Mesenchymal stem cell (in vitro differentiated cells and primary cell): ENCODE measurements at regions not wholly inside any gene's neighbourhood (a gene's known extent, or its start where the extent isn't known, plus 50 kb on each side); places are given as distances from the start of the nearest gene placed in this dataset.
A peak's percentile ranks its signal among the peaks of the same experiment; 100 is the strongest.

ENCODE experiments used
- DNase-seq: peaks from one replicate; pipeline ENCODE4 v3.0.0-alpha.2; 2013
- H2AFZ ChIP-seq: one replicate; pipeline ENCODE4 v1.6.1; 2013; ENCODE audit warnings: low read depth, mild to moderate bottlenecking, control low read depth, inconsistent platforms, low read length, moderate library complexity
- H2AK5ac ChIP-seq: 2 replicates; pipeline ENCODE4 v1.6.1; 2013; ENCODE audit warnings: low read length, moderate library complexity, mild to moderate bottlenecking, inconsistent platforms; ENCODE audit not compliant: severe bottlenecking
- H2BK120ac ChIP-seq: one replicate; pipeline ENCODE4 v1.6.1; 2013; ENCODE audit warnings: low read depth, mild to moderate bottlenecking, inconsistent platforms, low read length, moderate library complexity
- H2BK12ac ChIP-seq, 2 experiments: one replicate each; pipeline ENCODE4 v1.6.1; 2013; ENCODE audit warnings: inconsistent platforms in 2 of 2, low read length in 2 of 2, mild to moderate bottlenecking in 2 of 2, moderate library complexity in 2 of 2, control low read depth in 1 of 2
- H2BK15ac ChIP-seq: one replicate; pipeline ENCODE4 v1.6.1; 2013; ENCODE audit warnings: mild to moderate bottlenecking, low read depth, inconsistent platforms; ENCODE audit not compliant: poor library complexity, severe bottlenecking
- H2BK5ac ChIP-seq: 2 replicates; pipeline ENCODE4 v1.6.1; 2013; ENCODE audit warnings: low read depth, mild to moderate bottlenecking, low read length, control low read depth, inconsistent platforms; ENCODE audit not compliant: poor library complexity, severe bottlenecking
- H3K14ac ChIP-seq, 2 experiments: one replicate each; pipeline ENCODE4 v1.6.1; 2013; ENCODE audit warnings: inconsistent platforms in 2 of 2, low read length in 2 of 2, control low read depth in 1 of 2, mild to moderate bottlenecking in 1 of 2, moderate library complexity in 1 of 2
- H3K18ac ChIP-seq, 2 experiments: one replicate each; pipeline ENCODE4 v1.6.1; 2013; ENCODE audit warnings: inconsistent platforms in 2 of 2, low read length in 2 of 2, control low read depth in 1 of 2, low read depth in 1 of 2, mild to moderate bottlenecking in 1 of 2
- H3K23ac ChIP-seq, 2 experiments: one replicate each; pipeline ENCODE4 v1.6.1; 2013; ENCODE audit warnings: inconsistent platforms in 2 of 2, low read length in 2 of 2, mild to moderate bottlenecking in 2 of 2, moderate library complexity in 2 of 2, control low read depth in 1 of 2
- H3K27ac ChIP-seq: 2 replicates; pipeline ENCODE4 v1.5.1; 2013; ENCODE audit warnings: mild to moderate bottlenecking, moderate library complexity, low read length, control low read depth, inconsistent platforms; ENCODE audit not compliant: poor library complexity, severe bottlenecking
- H3K27me3 ChIP-seq, 2 experiments: 2 replicates each; pipeline versions ENCODE4 v1.6.1 to v1.7.0; 2013; ENCODE audit warnings: low read length in 2 of 2, mild to moderate bottlenecking in 2 of 2, moderate library complexity in 2 of 2, control low read depth in 1 of 2, inconsistent platforms in 1 of 2; ENCODE audit not compliant: control insufficient read depth in 1 of 2, insufficient read depth in 1 of 2
- H3K36me3 ChIP-seq, 2 experiments: 2 replicates each; pipeline versions ENCODE4 v1.6.1 to v1.7.0; 2013; ENCODE audit warnings: low read length in 2 of 2, control low read depth in 1 of 2, inconsistent platforms in 1 of 2, low read depth in 1 of 2, mild to moderate bottlenecking in 1 of 2; ENCODE audit not compliant: insufficient read depth in 2 of 2, control insufficient read depth in 1 of 2
- H3K4ac ChIP-seq, 2 experiments: one replicate each; pipeline ENCODE4 v1.6.1; 2013; ENCODE audit warnings: inconsistent platforms in 2 of 2, low read length in 2 of 2, mild to moderate bottlenecking in 2 of 2, moderate library complexity in 2 of 2, control low read depth in 1 of 2, low read depth in 1 of 2
- H3K4me1 ChIP-seq: 2 replicates; pipeline ENCODE4 v1.6.1; 2013; ENCODE audit warnings: low read depth, low read length, control low read depth; ENCODE audit not compliant: control insufficient read depth, insufficient read depth
- H3K4me2 ChIP-seq: 2 replicates; pipeline ENCODE4 v1.6.1; 2013; ENCODE audit warnings: low read length, mild to moderate bottlenecking, inconsistent platforms; ENCODE audit not compliant: poor library complexity, severe bottlenecking
- H3K4me3 ChIP-seq, 2 experiments: 2 replicates each; pipeline versions ENCODE4 v1.5.1 to v1.7.0; 2013; ENCODE audit warnings: low read length in 2 of 2, mild to moderate bottlenecking in 2 of 2, control low read depth in 1 of 2, low read depth in 1 of 2; ENCODE audit not compliant: insufficient read depth in 1 of 2
- H3K79me1 ChIP-seq: replicated peaks from 2 replicates; pipeline ENCODE4 v1.6.1; 2013; ENCODE audit warnings: mild to moderate bottlenecking, control low read depth, low read length, inconsistent platforms; ENCODE audit not compliant: poor library complexity, severe bottlenecking
- H3K9ac ChIP-seq: 2 replicates; pipeline ENCODE4 v1.7.0; 2013; ENCODE audit warnings: mild to moderate bottlenecking, low read length, moderate library complexity
- H3K9me3 ChIP-seq: 2 replicates; pipeline ENCODE4 v1.7.0; 2013; ENCODE audit warnings: mild to moderate bottlenecking, low read length; ENCODE audit not compliant: control insufficient read depth
- H4K8ac ChIP-seq: one replicate; pipeline ENCODE4 v1.6.1; 2013; ENCODE audit warnings: inconsistent platforms, mild to moderate bottlenecking, low read length, moderate library complexity
- H4K91ac ChIP-seq: one replicate; pipeline ENCODE4 v1.6.1; 2013; ENCODE audit warnings: mild to moderate bottlenecking, low read length, inconsistent platforms
- WGBS: methylation state at CpG from one replicate; pipeline ENCODE4 v1.1.7; 2013; ENCODE audit warnings: mixed read lengths; 5-methylcytosine and 5-hydroxymethylcytosine counted together

- H2AK5ac ChIP-seq: no peak overlapping the region
- no peak overlapping the region for H3K4me2 ChIP-seq
- H2BK120ac ChIP-seq: no peak overlapping the region
- H3K79me1 ChIP-seq: no peaks in the 10 kb centered on the region
- no peak overlapping the region for H4K8ac ChIP-seq
- no peak overlapping the region for H3K14ac ChIP-seq
- no peak overlapping the region for H2BK15ac ChIP-seq
- H4K91ac ChIP-seq: no peak overlapping the region
- no peaks in the 10 kb centered on the region for H3K36me3 ChIP-seq
- H3K9ac ChIP-seq: no peak overlapping the region
- no peak overlapping the region for H3K18ac ChIP-seq
- no peak overlapping the region for H2AFZ ChIP-seq
- H3K4ac ChIP-seq: no peak overlapping the region
- H3K4me1 ChIP-seq: no peaks in the 10 kb centered on the region
- no peaks in the 10 kb centered on the region for H3K27me3 ChIP-seq
- no peak overlapping the region for H2BK12ac ChIP-seq
- H3K4me3 ChIP-seq: no peak overlapping the region
- no peak overlapping the region for H3K27ac ChIP-seq
- no peak overlapping the region for H3K23ac ChIP-seq
- WGBS: no CpG with 5 or more reads among the region's 2 CpGs
- H3K9me3 ChIP-seq: no peaks in the 10 kb centered on the region
- DNase-seq: no peak
- no peak overlapping the region for H2BK5ac ChIP-seq
Observed at GRCh38 chr10:108808228-108808627, 1115.1 kb downstream of the XPNPEP1 start.

- Histone ChIP-seq H4K91ac (no peak overlapping the region), H3K4ac (peak overlapping the region in 1 of 2 experiments; percentile 59), H3K18ac (peak overlapping the region; percentile 8 to 84), H3K79me1 (no peaks in the 10 kb centered on the region), H3K36me3 (no peaks in the 10 kb centered on the region), H3K9ac (no peak overlapping the region), H2BK5ac (no peak overlapping the region), H3K9me3 (no peaks in the 10 kb centered on the region), H3K23ac (no peak overlapping the region), H4K8ac (no peak overlapping the region), H3K27ac (no peak overlapping the region), H2AK5ac (no peak overlapping the region), H3K27me3 (no peaks in the 10 kb centered on the region), H3K14ac (no peak overlapping the region), H3K4me2 (no peak overlapping the region), H3K4me3 (no peak overlapping the region), H3K4me1 (no peaks in the 10 kb centered on the region), H2BK12ac (peak overlapping the region; percentile 54 to 92), H2BK120ac (no peak overlapping the region), H2AFZ (no peak overlapping the region), H2BK15ac (no peak overlapping the region)
- peak; percentile 65 for DNase-seq
Observed at GRCh38 chr10:108801775-108802517, 1121.4 kb downstream of the XPNPEP1 start.

DNA sequence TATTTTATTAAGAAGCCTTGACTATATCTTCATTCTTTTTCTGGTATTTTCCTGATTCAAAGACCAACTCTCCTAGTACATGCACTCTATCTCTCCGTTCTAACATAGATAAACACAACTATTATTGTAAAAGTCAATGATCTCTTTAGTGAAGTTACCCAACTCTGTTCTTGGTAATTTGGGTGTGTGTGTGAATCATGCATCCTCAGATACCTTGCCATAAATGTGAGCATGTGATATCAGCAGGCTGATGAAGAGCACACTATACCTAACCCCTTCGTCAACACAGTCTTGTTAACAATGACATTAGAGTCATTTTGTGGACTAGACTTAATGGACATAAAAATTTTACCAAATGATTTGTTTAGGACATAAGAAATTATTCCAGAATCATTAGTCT is 1122.1 kb downstream of the XPNPEP1 start:
- Histone ChIP-seq H3K9ac (no peak overlapping the region), H3K18ac (no peak overlapping the region), H3K14ac (no peak overlapping the region), H2BK15ac (no peak overlapping the region), H3K27me3 (no peaks in the 10 kb centered on the region), H2AFZ (no peak overlapping the region), H3K23ac (no peak overlapping the region), H2BK120ac (no peak overlapping the region), H3K27ac (no peak overlapping the region), H3K79me1 (no peaks in the 10 kb centered on the region), H3K4me1 (no peaks in the 10 kb centered on the region), H3K4me2 (no peak overlapping the region), H2AK5ac (no peak overlapping the region), H3K4me3 (no peak overlapping the region), H4K91ac (no peak overlapping the region), H3K36me3 (no peaks in the 10 kb centered on the region), H3K4ac (no peak overlapping the region), H3K9me3 (no peaks in the 10 kb centered on the region), H2BK5ac (no peak overlapping the region), H4K8ac (no peak overlapping the region), H2BK12ac (no peak overlapping the region)
- DNase-seq: no peak
- WGBS: no CpG with 5 or more reads among the region's 2 CpGs

DNA sequence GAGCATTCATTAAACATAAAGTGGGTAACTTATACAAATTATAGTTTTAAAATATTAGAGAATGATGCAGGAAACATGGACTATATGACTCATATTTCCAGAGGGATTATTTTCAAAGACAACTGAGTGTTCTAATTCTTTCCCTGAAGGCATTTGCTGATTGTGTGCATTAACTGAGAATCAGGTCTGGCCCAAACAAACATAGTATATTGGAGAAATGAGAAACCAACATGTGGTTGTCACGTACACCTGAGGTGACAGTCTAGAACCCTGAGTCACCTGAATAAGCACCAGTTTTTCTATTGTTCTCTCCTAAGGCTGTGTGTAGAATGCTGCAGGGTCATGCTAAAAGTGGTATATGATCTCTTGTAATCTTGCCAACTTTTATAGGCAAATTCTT is 1125.7 kb downstream of the XPNPEP1 start:
- no peak overlapping the region for H2BK15ac ChIP-seq
- H3K14ac ChIP-seq: no peak overlapping the region
- no peak overlapping the region for H3K9ac ChIP-seq
- no peaks in the 10 kb centered on the region for H3K79me1 ChIP-seq
- no peak overlapping the region for H2AFZ ChIP-seq
- 77% methylated on average over 1 of the region's 1 CpG for WGBS
- no peak overlapping the region for H4K8ac ChIP-seq
- no peak overlapping the region for H2BK120ac ChIP-seq
- H2AK5ac ChIP-seq: no peak overlapping the region
- no peak overlapping the region for H3K27ac ChIP-seq
- no peak overlapping the region for H2BK5ac ChIP-seq
- H3K18ac ChIP-seq: no peak overlapping the region
- no peaks in the 10 kb centered on the region for H3K9me3 ChIP-seq
- no peak overlapping the region for H3K4ac ChIP-seq
- H4K91ac ChIP-seq: no peak overlapping the region
- no peaks in the 10 kb centered on the region for H3K27me3 ChIP-seq
- no peaks in the 10 kb centered on the region for H3K36me3 ChIP-seq
- no peak overlapping the region for H2BK12ac ChIP-seq
- no peak overlapping the region for H3K23ac ChIP-seq
- DNase-seq: no peak
- no peak overlapping the region for H3K4me2 ChIP-seq
- H3K4me1 ChIP-seq: no peaks in the 10 kb centered on the region
- H3K4me3 ChIP-seq: no peak overlapping the region
